LNCAP (cell line): ENCODE measurements at regions not wholly inside any gene's neighbourhood (a gene's known extent, or its start where the extent isn't known, plus 50 kb on each side); places are given as distances from the start of the nearest gene placed in this dataset.

Source experiments
- CTCF ChIP-seq: fragments of 450-650 bp; IDR thresholded peaks from 2 replicates; pipeline ENCODE4 v1.5.1; 2017; ENCODE audit warnings: mild to moderate bottlenecking

GRCh38 chr2:116133381-116133942 is 1681.0 kb upstream of the DDX18 start:
- no peak for TF ChIP-seq CTCF

GRCh38 chr2:116141891-116142474 is 1672.5 kb upstream of the DDX18 start:
- TF ChIP-seq CTCF: no peak

GRCh38 chr2:116142644-116143227 is 1671.8 kb upstream of the DDX18 start:
- TF ChIP-seq CTCF: no peak

GRCh38 chr2:116145031-116145430 is 1669.5 kb upstream of the DDX18 start:
- TF ChIP-seq CTCF: no peak

- TF ChIP-seq CTCF: no peak
Observed at GRCh38 chr2:116148361-116148760, 1666.1 kb upstream of the DDX18 start.

- TF ChIP-seq CTCF: no peak
Observed at GRCh38 chr2:116153729-116154128, 1660.8 kb upstream of the DDX18 start.

- no peak for TF ChIP-seq CTCF
Observed at GRCh38 chr2:116160657-116161056, 1653.8 kb upstream of the DDX18 start.
